Vagina (tissue), 2 donors: ENCODE measurements at regions not wholly inside any gene's neighbourhood (a gene's known extent, or its start where the extent isn't known, plus 50 kb on each side); places are given as distances from the start of the nearest gene placed in this dataset.
"Not testable (repeated sequence)": the region's sequence is repeated elsewhere in the genome, so short reads cannot be mapped to it uniquely, and the experiment has no call there.

Experiments used
- DNase-seq, 2 donors: peaks; one replicate each; pipeline ENCODE4 v3.0.0-alpha.2; 2017; ENCODE audit errors: extremely low spot score in 2 of 2
- H3K27ac ChIP-seq: fragments of 200-600 bp; sonication (generic); one replicate; pipeline ENCODE4 v1.5.1; 2019
- H3K27me3 ChIP-seq: fragments of 200-600 bp; sonication (generic); one replicate; pipeline ENCODE4 v1.5.1; 2019
- H3K36me3 ChIP-seq, 2 donors: fragments of 200-600 bp; sonication (generic); one replicate each; pipeline ENCODE4 v1.5.1; 2017 to 2019
- H3K4me1 ChIP-seq: fragments of 200-600 bp; sonication (generic); one replicate; pipeline ENCODE4 v1.5.1; 2019
- H3K4me3 ChIP-seq, 2 donors: fragments of 200-600 bp; sonication (generic); 1 replicate in 1 of 2; 2 replicates in 1 of 2; pipeline ENCODE4 v1.5.1; 2016 to 2019
- H3K9me3 ChIP-seq: fragments of 200-600 bp; sonication (generic); one replicate; pipeline ENCODE4 v1.5.1; 2019
- CTCF ChIP-seq, 3 experiments: fragments of 450-650 bp in 2 of 3; fragments of 200-600 bp in 1 of 3; sonication (generic) in 1 of 3; IDR thresholded peaks; one replicate each; pipeline ENCODE4 v1.5.1; 2017 to 2019; ENCODE audit warnings: antibody characterized with exemption in 3 of 3, mild to moderate bottlenecking in 2 of 3, moderate library complexity in 2 of 3
- POLR2A ChIP-seq, 2 donors: fragments of 450-650 bp; IDR thresholded peaks; one replicate each; pipeline ENCODE4 v1.6.1; 2017; ENCODE audit warnings: antibody characterized with exemption in 2 of 2, mild to moderate bottlenecking in 2 of 2, moderate library complexity in 2 of 2
- POLR2AphosphoS5 ChIP-seq, 2 donors: sonication (generic); formaldehyde crosslinking; IDR thresholded peaks; one replicate each; pipeline ENCODE4 v1.9.0; 2017; ENCODE audit warnings: antibody characterized with exemption in 2 of 2, mild to moderate bottlenecking in 2 of 2, low read depth in 1 of 2; ENCODE audit not compliant: insufficient read depth in 1 of 2
- intact Hi-C: fragments of 100-400 bp; cut with DNase I; formaldehyde crosslinking; loops from one replicate; pipeline ENCODE4 v1.15.1; 2023

DNA sequence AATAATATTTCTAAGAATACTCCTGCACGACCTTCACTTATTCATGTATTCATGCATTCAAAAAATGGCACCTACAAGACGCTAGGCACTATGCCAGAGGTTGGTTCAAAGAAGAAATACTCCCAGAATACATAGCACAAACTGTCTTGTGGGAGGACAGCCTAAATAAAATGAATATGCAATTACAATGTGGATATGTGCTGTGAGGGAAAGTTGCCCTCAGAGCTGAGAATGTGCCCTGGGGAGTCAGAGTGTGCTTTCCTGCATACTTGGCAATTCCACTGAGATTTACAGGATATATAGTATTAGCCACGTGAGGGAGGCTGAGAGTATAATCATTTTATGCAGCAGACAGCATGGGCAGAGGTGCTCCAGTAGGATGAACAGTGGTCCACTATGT is 872.9 kb downstream of the GRID1 start:
- Histone ChIP-seq H3K27me3 (no peaks in the 10 kb centered on the region), H3K27ac (no peak overlapping the region), H3K36me3 (no peaks in the 10 kb centered on the region), H3K9me3 (no peaks in the 10 kb centered on the region), H3K4me1 (no peaks in the 10 kb centered on the region), H3K4me3 (no peak overlapping the region)
- TF ChIP-seq POLR2A (IDR thresholded peaks at IDR 0.05) (no peak), POLR2AphosphoS5 (IDR thresholded peaks at IDR 0.05; ENCODE audit: insufficient read depth in 1 of 2, low read depth in 1 of 2) (no peak), CTCF (IDR thresholded peaks at IDR 0.05) (no peak)
- no peak for DNase-seq
- intact Hi-C loops: no loop called here

GRCh38 chr10:85504641-85505040 is 862.0 kb downstream of the GRID1 start:
- H3K4me3 ChIP-seq, H3K27me3 ChIP-seq, H3K9me3 ChIP-seq, intact Hi-C loops, H3K4me1 ChIP-seq, H3K36me3 ChIP-seq, H3K27ac ChIP-seq, DNase-seq: not testable (repeated sequence)

- DNase-seq: no peak
- Histone ChIP-seq H3K36me3 (no peaks in the 10 kb centered on the region), H3K27me3 (no peaks in the 10 kb centered on the region), H3K4me3 (no peak overlapping the region), H3K4me1 (no peaks in the 10 kb centered on the region), H3K27ac (no peak overlapping the region), H3K9me3 (no peaks in the 10 kb centered on the region)
- intact Hi-C loops: no loop called here
- no peak for TF ChIP-seq CTCF (IDR thresholded peaks at IDR 0.05)
- no peak for TF ChIP-seq POLR2AphosphoS5 (IDR thresholded peaks at IDR 0.05; ENCODE audit: insufficient read depth in 1 of 2, low read depth in 1 of 2)
- TF ChIP-seq POLR2A (IDR thresholded peaks at IDR 0.05): no peak
These were observed 858.4 kb downstream of the GRID1 start for GRCh38 chr10:85508159-85508558.

- TF ChIP-seq POLR2AphosphoS5 (IDR thresholded peaks at IDR 0.05; ENCODE audit: insufficient read depth in 1 of 2, low read depth in 1 of 2) (no peak), POLR2A (IDR thresholded peaks at IDR 0.05) (no peak), CTCF (IDR thresholded peaks at IDR 0.05) (no peak)
These were observed 855.9 kb downstream of the GRID1 start for GRCh38 chr10:85510682-85511081.

GRCh38 chr10:85513436-85513835 is 853.2 kb downstream of the GRID1 start:
- Histone ChIP-seq H3K27ac (no peak overlapping the region), H3K4me1 (no peaks in the 10 kb centered on the region), H3K9me3 (no peaks in the 10 kb centered on the region), H3K4me3 (no peak overlapping the region), H3K27me3 (no peaks in the 10 kb centered on the region), H3K36me3 (no peaks in the 10 kb centered on the region)
- intact Hi-C loops: no loop called here
- no peak for DNase-seq
- no peak for TF ChIP-seq CTCF (IDR thresholded peaks at IDR 0.05)
- TF ChIP-seq POLR2AphosphoS5 (IDR thresholded peaks at IDR 0.05; ENCODE audit: insufficient read depth in 1 of 2, low read depth in 1 of 2): no peak
- TF ChIP-seq POLR2A (IDR thresholded peaks at IDR 0.05): no peak

More at GRCh38 chr10:85510682-85511081, 855.9 kb downstream of the GRID1 start:
- no peaks in the 10 kb centered on the region for H3K9me3 ChIP-seq
- H3K4me3 ChIP-seq: no peak overlapping the region
- H3K4me1 ChIP-seq: no peaks in the 10 kb centered on the region
- H3K27ac ChIP-seq: no peak overlapping the region
- H3K27me3 ChIP-seq: no peaks in the 10 kb centered on the region
- DNase-seq: no peak
- H3K36me3 ChIP-seq: no peaks in the 10 kb centered on the region
- intact Hi-C loops: no loop called here

DNA sequence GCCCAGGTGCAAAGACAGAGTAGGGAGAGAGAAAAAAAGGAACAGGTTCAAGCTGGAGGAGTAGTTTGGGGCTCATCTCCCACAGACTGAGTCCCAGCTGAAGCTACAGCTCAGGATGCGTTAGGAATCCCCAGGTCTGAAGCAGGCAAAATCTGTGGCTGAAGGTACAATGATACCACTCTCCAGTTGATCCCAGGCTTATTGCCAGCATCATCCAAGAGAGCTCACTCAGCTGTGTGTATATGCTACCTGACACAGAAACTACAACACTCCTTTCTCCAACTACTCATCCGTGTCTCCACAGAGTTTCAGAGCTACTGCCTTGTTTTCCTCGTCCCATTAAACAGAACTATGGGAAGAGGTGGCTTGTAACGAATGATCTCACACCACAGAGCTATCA is 851.3 kb downstream of the GRID1 start:
- Histone ChIP-seq H3K4me3 (no peak overlapping the region), H3K27me3 (no peaks in the 10 kb centered on the region), H3K27ac (no peak overlapping the region), H3K4me1 (no peaks in the 10 kb centered on the region), H3K36me3 (no peaks in the 10 kb centered on the region), H3K9me3 (no peaks in the 10 kb centered on the region)
- TF ChIP-seq POLR2A (IDR thresholded peaks at IDR 0.05): no peak
- TF ChIP-seq POLR2AphosphoS5 (IDR thresholded peaks at IDR 0.05; ENCODE audit: insufficient read depth in 1 of 2, low read depth in 1 of 2): no peak
- no peak for TF ChIP-seq CTCF (IDR thresholded peaks at IDR 0.05)
- intact Hi-C loops: loop anchor here (5.0 kb wide), 1 partner anchor 417 kb away; no protein-coding TSS in a partner anchor
- no peak for DNase-seq
